ENCODE measurements at regions not wholly inside any gene's neighbourhood (a gene's known extent, or its start where the extent isn't known, plus 50 kb on each side); places are given as distances from the start of the nearest gene placed in this dataset.
A peak's percentile ranks its signal among the peaks of the same experiment; 100 is the strongest.

- no peak for DNase-seq
These were observed 55.2 kb upstream of the KCNH8 start for GRCh38 chr3:19093084-19093483.

GRCh38 chr3:19077388-19077787 lies 70.9 kb upstream of the KCNH8 start:
- DNase-seq: no peak

DNA sequence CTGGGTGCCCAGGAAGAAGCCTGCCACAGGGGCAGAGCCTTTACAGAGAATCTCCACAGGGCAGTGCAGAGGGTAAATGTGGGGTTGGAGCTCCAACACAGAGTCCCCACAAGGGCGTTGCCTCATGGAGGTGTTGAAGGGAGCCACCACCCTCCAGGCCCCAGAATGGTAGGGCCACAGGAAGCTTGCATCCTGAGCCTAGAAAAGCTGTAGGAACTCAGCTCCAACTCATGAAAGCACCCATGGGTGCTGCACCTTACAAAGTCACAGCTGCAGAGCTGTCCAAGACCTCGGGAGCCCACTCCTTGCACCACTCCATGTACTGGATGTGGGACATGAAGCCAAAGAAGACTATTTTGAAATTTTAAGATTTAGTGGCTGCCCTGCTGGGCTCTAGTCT lies 73.3 kb upstream of the KCNH8 start:
- DNase-seq: no peak

DNA sequence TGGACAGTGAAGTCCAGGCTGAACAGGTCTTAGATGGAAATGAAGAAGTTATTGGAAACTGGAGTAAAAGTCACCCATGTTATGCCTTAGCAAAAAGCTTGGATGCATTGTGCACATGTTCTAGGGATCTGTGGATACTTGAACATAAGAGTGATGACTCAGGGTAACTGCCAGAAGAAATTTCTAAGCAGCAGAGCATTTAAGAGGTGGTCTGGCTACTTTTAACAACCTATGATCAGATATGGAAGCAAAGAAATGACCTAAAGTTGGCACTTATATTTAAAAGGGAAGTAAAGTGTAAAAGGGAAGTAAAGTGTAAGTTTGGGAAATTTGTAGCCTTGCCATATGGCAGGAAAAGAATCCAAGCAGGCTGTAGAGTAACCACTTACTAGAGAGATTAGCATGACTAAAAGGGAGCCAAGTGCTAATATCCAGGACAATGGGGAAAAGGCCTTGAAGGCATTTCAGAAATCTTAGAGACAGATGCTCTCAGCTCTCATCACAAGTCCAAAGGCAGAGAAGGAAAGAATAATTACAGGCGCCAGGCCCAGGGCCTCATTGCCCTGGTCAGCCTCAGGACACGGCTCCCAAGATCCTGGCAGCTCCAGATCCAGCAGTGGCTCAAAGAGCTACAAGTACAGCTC lies 73.9 kb upstream of the KCNH8 start:
- no peak for DNase-seq

DNA sequence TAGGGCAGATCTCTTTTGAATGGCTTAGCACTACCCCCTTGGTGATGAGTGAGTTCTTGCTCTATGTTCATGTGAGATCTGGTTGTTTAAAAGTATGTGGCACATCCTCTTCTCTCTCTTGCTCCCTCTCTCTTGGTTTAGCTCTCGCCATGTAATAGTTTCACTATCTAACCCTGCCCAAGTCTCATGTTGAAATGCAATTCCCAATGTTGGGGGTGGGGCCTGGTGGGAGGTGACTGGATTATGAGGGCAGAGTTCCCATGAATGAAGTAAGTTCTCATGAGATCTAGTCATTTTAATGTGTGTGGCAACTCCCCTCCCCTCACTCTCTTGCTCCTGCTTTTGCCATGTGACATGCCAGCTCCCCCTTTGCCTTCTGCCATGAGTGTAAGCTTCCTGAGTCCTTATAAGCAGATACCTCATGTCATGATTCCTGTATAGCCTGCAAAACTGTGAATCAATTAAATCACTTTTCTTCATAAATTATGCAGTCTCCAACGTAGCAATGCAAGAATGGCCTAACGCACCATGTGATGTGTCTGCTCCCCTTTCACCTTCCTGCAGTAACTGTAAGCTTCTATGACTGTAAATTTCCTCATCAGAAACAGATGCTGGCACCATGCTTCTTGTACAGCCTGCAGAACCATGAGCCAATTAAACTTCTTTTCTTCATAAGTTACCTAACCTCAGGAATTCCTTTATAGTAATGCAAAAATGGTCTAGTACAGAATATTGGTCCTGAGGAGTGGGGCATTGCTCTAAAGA lies 74.8 kb upstream of the KCNH8 start:
- no peak for DNase-seq

GRCh38 chr3:19070325-19070724 lies 78.0 kb upstream of the KCNH8 start:
- no peak for DNase-seq

DNA sequence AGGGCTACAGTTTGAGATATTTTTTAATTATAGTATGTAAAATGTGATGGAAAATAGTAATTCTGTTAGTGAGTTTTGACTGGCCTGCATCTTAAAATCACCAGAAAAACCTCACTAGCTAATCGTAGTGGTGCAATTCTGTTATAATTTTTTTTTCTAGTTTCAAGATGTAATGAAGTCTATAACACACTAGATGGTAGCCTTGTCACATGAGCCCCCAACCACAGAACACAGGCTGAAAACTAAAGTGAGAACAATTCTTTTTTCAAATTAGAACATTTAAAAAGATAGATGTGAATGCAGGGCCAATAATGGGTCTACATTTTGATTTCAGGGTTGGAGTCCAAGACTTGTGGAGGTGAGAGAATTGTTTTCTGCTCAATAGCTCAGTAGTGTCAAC lies 83.3 kb upstream of the KCNH8 start:
- peak; percentile 30 for DNase-seq

DNA sequence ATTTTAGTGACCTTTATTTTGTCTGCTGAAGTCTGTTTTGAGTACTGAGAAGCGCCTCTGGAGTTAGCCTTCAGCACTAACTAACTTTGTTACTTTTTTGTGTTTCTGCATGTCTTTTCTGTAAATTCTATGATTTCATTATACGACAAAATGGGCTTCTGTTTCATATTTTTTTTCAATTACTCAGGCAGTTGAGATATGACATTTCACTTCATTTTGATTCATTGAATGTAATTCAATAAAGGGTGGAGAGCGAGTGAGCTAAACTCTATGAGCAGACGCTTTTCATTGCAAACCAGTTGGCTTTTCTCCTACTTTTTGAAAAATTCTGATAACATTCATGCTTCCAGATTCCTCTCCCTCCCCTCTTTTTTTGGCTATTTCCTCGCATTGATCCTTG lies 84.4 kb upstream of the KCNH8 start:
- no peak for DNase-seq

GRCh38 chr3:19060404-19060803 lies 87.9 kb upstream of the KCNH8 start:
- no peak for DNase-seq

- DNase-seq: no peak
These were observed 95.4 kb upstream of the KCNH8 start for GRCh38 chr3:19052874-19053273.

DNA sequence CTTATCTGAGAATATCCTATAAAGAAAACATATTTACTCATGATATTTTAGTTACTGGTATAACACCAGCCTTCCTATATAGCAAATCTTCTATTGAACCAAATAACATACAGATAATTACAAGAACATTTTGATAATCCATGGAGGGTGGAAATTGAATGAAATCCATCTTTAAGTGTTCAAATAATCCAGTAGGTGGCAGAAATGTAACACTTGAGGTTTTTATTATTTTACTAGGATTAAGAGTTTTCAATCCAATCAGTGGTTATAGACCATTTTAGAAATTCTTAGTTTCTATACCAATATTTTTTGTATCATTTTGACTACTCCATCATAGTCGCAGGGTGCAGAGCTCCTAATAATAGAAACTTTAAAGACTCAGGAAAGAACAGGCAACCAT lies 101.9 kb upstream of the KCNH8 start:
- DNase-seq: peak; percentile 5

- DNase-seq: no peak
These were observed 117.8 kb upstream of the KCNH8 start for GRCh38 chr3:19030522-19030839.

- no peak for DNase-seq
These were observed 118.3 kb upstream of the KCNH8 start for GRCh38 chr3:19029837-19030521.

DNA sequence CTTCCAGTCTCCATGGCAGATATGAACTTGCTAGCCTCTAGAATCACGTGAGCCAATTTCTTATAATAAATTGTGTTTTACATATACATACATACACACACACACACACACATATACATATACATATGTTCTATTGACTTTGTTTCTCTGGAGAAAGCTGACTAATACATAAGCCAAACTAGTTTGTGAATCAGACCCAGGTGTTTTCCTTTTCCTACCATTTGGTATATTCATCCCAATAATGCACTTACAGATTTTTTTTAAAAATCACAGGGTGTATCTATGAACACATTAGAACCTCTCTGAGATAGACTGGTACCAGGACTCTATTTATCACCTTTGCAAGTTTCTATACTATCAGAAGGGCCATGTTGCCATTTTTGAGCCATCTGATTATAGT lies 122.9 kb upstream of the KCNH8 start:
- DNase-seq: no peak

- no peak for DNase-seq
These were observed 125.8 kb upstream of the KCNH8 start for GRCh38 chr3:19022546-19022945.

DNA sequence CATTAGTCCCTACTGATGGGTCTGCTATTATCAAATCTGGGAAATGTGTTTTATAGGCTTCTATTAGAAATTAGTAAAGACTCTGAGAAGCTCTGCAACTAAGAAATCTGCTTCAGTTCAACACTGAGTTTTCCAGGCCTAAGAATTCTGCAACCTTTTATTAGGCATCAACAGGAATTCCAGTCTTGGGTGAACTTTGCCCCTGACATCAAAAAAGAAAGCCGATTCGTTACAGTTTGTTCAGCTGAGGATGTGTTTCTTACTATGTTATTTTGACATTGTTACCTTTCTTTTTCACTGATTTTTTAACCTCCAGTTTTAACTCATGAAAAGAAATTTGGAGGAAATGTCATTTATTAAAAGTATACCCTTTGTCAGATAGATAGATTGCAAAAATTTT lies 131.5 kb upstream of the KCNH8 start:
- no peak for DNase-seq

DNA sequence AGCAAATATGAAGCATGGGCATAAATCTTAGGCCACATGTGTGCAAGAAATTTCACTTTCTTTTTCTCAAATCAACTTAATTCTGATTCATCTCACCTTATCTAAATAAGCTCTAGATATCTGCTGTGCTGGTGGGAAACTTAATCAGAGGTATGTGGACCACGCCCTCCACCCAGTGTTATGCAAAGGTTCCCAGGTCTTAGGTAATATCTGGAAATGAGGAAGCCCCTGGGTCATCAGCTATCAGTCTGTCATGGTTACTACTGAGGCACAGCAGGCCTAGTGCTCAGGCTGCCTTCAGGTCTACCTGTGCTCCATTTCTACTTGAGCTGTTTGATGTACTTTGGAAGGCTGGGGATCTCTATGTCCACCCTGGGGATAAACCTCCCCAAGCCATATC lies 134.4 kb upstream of the KCNH8 start:
- no peak for DNase-seq

- DNase-seq: no peak
These were observed 135.5 kb upstream of the KCNH8 start for GRCh38 chr3:19012846-19013245.

- DNase-seq: no peak
These were observed 145.7 kb upstream of the KCNH8 start for GRCh38 chr3:19002606-19003005.

- DNase-seq: no peak
These were observed 150.2 kb upstream of the KCNH8 start for GRCh38 chr3:18998069-18998468.

- no peak for DNase-seq
These were observed 155.6 kb upstream of the KCNH8 start for GRCh38 chr3:18992709-18993108.

DNA sequence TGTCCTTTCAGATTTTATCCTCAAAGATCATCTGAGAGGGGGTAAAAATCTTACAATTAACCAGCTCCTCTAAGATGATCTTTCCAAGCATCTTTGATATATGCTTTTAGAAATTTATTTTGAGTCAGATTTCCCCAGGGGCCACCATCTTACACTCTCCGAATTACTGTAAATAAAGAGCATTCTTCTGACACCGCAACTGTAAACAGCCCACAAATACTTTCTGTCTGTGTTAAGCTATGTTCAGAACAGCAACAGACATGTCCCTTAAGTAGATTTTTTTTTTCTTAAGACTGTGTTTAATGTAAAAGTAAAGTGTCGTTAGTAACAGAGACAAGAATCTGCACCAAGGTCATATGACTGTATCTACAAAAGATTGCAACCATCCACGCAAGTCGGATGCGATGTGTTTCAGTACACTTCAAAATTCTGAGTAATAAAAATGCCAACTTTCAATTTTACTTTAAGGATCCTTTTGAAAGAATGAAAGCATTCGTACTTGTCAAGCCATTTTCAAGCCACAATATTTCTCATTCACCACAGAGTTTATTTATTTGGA lies 159.0 kb upstream of the KCNH8 start:
- DNase-seq: no peak

DNA sequence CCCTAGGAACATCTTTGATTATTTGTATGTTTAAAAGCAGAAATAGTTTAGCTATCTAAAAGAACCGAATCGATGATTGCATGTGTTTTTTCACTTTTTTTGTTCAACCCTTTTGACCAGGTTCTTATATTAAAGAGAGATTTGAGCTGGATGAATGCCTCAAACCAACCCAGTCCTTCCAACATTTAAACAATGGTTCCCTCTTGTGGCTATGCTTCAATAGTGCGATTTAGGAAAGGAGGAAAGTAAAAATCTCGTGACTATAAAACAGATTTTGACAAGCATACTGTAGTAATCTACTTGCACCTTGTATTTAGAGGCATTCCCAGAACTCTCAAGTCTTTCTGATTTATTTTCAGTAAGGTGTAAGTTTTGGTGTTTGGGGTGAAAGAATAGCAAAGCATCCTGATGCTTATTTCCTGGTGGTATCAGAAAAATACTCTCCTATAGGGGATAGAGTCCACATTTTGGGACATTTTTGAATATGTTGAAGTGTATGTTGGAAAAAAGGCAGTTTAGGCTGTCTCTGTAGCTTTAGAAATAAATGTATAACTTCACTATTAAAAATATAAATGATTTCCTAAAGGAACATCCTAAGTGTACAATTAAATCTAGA lies 159.6 kb upstream of the KCNH8 start:
- DNase-seq: peak; percentile 66
